Lower lobe of right lung (tissue), 2 donors: ENCODE measurements at regions not wholly inside any gene's neighbourhood (a gene's known extent, or its start where the extent isn't known, plus 50 kb on each side); places are given as distances from the start of the nearest gene placed in this dataset.

ENCODE experiments used
- ATAC-seq, 2 donors: fragments of 200-7000 bp; cut with Tn5 transposase; one replicate each; pipeline ENCODE4 v1.9.1; 2020 to 2022; ENCODE audit warnings: mild to moderate bottlenecking in 2 of 2, moderate library complexity in 2 of 2
- DNase-seq: peaks from one replicate; pipeline ENCODE4 v3.0.0-alpha.2; 2020
- H3K27ac ChIP-seq: fragments of 200-600 bp; one replicate; pipeline ENCODE4 v1.8.0; 2022
- H3K27me3 ChIP-seq: fragments of 200-600 bp; one replicate; pipeline ENCODE4 v1.8.0; 2022; ENCODE audit warnings: low read depth
- H3K36me3 ChIP-seq: fragments of 200-600 bp; one replicate; pipeline ENCODE4 v1.8.0; 2022; ENCODE audit warnings: mild to moderate bottlenecking
- H3K4me1 ChIP-seq: fragments of 200-600 bp; one replicate; pipeline ENCODE4 v1.8.0; 2022
- H3K4me3 ChIP-seq: fragments of 200-600 bp; one replicate; pipeline ENCODE4 v1.8.0; 2022; ENCODE audit warnings: mild to moderate bottlenecking
- H3K9me3 ChIP-seq: fragments of 200-600 bp; one replicate; pipeline ENCODE4 v1.8.0; 2022
- intact Hi-C: fragments of 100-400 bp; cut with DNase I; formaldehyde crosslinking; loops from one replicate; pipeline ENCODE4 v1.11.0; 2022
- TF ChIP-seq, protein P1 (sequence below): fragments of 200-600 bp; IDR thresholded peaks from one replicate; pipeline ENCODE4 v1.8.0; 2022; ENCODE audit warnings: antibody characterized with exemption, mild to moderate bottlenecking
- donor health status: DM: no; HTN: yes; CAD: no; lungs with severe emphysema.

DNA sequence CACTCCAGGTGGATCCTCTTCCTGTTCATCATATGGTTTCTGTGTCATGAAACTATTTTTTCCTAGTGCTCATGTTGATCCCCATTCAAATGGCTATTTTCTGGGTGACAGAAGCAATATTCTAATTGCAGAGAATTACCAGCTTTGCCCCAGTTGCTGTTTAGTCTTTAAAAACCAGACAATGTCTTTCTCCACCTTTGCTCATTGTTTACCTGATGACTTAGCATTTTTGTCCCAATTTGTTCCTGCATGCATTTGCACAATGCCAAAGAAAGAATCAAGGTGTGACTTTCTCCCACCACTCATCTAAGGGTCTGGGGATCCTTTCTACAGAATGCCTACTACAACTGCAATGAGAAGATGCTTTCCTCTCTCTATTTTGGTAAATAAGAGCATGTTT lies 439.9 kb upstream of the MAF start:
- peaks cover 6% of the 10 kb centered on the region for H3K27me3 ChIP-seq
- H3K36me3 ChIP-seq, result no peaks in the 10 kb centered on the region
- no peak overlapping the region for H3K4me3 ChIP-seq
- intact Hi-C loops, result no loop called here
- DNase-seq (no peak), ATAC-seq (no peak)
- peaks cover under 1% of the 10 kb centered on the region for H3K4me1 ChIP-seq
- H3K27ac ChIP-seq, result no peak overlapping the region
- H3K9me3 ChIP-seq, result no peaks in the 10 kb centered on the region
- TF ChIP-seq, protein P1, sequence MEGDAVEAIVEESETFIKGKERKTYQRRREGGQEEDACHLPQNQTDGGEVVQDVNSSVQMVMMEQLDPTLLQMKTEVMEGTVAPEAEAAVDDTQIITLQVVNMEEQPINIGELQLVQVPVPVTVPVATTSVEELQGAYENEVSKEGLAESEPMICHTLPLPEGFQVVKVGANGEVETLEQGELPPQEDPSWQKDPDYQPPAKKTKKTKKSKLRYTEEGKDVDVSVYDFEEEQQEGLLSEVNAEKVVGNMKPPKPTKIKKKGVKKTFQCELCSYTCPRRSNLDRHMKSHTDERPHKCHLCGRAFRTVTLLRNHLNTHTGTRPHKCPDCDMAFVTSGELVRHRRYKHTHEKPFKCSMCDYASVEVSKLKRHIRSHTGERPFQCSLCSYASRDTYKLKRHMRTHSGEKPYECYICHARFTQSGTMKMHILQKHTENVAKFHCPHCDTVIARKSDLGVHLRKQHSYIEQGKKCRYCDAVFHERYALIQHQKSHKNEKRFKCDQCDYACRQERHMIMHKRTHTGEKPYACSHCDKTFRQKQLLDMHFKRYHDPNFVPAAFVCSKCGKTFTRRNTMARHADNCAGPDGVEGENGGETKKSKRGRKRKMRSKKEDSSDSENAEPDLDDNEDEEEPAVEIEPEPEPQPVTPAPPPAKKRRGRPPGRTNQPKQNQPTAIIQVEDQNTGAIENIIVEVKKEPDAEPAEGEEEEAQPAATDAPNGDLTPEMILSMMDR, result no peak

DNA sequence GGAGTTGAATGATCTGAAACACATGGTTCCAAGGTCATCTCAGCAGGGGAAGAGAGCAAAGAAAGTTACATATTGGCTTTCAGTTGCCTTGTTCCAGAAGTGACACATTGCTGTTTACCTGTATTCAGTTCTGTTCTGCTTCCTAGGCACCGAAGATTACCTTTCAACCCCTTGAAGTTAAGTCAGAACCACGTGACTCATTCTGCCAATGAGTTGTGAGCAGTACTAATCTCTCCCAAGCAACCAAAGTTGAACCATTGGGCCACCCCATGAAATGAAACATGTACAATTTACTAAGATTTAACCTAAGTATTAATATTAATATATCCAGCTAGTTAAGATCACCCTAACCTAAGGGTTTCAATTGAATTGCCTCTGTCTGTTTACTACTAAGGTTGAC lies 439.2 kb upstream of the MAF start:
- TF ChIP-seq, protein P1, result no peak
- H3K27ac ChIP-seq, result no peak overlapping the region
- H3K4me1 ChIP-seq, result no peaks in the 10 kb centered on the region
- intact Hi-C loops, result no loop called here
- no peaks in the 10 kb centered on the region for H3K36me3 ChIP-seq
- no peak for DNase-seq
- ATAC-seq, result no peak
- H3K9me3 ChIP-seq, result no peaks in the 10 kb centered on the region
- no peak overlapping the region for H3K4me3 ChIP-seq
- peaks cover 6% of the 10 kb centered on the region for H3K27me3 ChIP-seq

- Histone ChIP-seq H3K4me3 (no peak overlapping the region), H3K4me1 (no peaks in the 10 kb centered on the region), H3K27me3 (peaks cover 3% of the 10 kb centered on the region), H3K9me3 (no peaks in the 10 kb centered on the region), H3K27ac (no peak overlapping the region), H3K36me3 (no peaks in the 10 kb centered on the region)
- TF ChIP-seq, protein P1, result no peak
- intact Hi-C loops, result no loop called here
- DNase-seq, result no peak
- no peak for ATAC-seq
Observed at GRCh38 chr16:80038566-80038965, 438.0 kb upstream of the MAF start.

DNA sequence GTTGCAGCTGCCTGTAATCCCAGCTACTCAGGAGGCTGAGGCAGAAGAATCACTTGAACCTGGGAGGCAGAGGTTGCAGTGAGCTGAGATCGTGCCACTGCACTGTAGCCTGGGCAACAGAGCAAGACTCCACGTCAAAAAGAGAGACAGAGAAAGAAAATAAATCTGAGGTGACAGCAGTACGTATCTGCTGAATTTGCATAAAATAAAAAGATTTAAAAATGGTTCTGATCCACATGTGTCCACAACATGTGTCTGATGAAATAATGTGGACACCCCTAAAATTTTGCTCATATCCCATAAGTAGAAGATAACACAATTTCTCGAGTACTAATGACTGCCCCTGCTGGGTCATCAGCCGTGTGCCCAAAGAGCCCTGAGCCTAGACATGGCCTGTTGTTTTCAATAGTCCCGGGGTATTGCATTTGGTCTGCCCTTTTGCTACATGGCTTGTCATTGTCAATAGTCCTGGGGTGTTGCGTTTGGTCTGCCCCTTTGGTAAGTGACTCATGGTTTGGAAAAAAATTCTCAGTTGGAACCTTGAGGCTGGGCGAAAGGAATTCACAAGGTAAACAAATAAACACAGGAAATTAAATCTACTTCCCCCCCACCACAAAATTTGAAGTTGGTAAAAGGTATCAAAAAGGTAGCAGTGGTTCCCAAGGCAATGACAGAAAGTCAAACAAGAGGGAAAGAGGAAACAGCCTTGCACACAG lies 434.6 kb upstream of the MAF start:
- H3K4me1 ChIP-seq, result no peaks in the 10 kb centered on the region
- no peaks in the 10 kb centered on the region for H3K9me3 ChIP-seq
- intact Hi-C loops, result no loop called here
- ATAC-seq (no peak), DNase-seq (no peak)
- no peak overlapping the region for H3K4me3 ChIP-seq
- H3K27ac ChIP-seq, result no peak overlapping the region
- H3K36me3 ChIP-seq, result no peaks in the 10 kb centered on the region
- H3K27me3 ChIP-seq, result no peaks in the 10 kb centered on the region
- TF ChIP-seq, protein P1, result no peak

GRCh38 chr16:80034469-80034826 lies 433.9 kb upstream of the MAF start:
- Histone ChIP-seq H3K4me1 (no peaks in the 10 kb centered on the region), H3K27me3 (no peaks in the 10 kb centered on the region), H3K27ac (no peak overlapping the region), H3K9me3 (no peaks in the 10 kb centered on the region), H3K36me3 (no peaks in the 10 kb centered on the region), H3K4me3 (no peak overlapping the region)
- intact Hi-C loops, result no loop called here
- TF ChIP-seq, protein P1, result no peak
- no peak for ATAC-seq
- no peak for DNase-seq
